Natural killer cell (primary cell): ENCODE measurements at regions not wholly inside any gene's neighbourhood (a gene's known extent, or its start where the extent isn't known, plus 50 kb on each side); places are given as distances from the start of the nearest gene placed in this dataset.

Source experiments
- ATAC-seq, 3 donors: fragments of 150-1000 bp in 2 of 3; fragments of 200-7000 bp in 1 of 3; cut with Tn5 transposase; 1 replicate in 1 of 3; 2 replicates in 2 of 3; pipeline ENCODE4 v1.10.0; 2021; ENCODE audit warnings: mild to moderate bottlenecking in 2 of 3, moderate library complexity in 2 of 3
- DNase-seq, 2 donors: peaks; one replicate each; pipeline versions ENCODE4 v3.0.0 to v3.0.0-alpha.2; 2013 to 2021; ENCODE audit warnings: mixed read lengths in 1 of 2
- H3K27ac ChIP-seq: one replicate; pipeline ENCODE4 v1.5.1; 2013; ENCODE audit warnings: mild to moderate bottlenecking, low read length
- H3K27me3 ChIP-seq: one replicate; pipeline ENCODE4 v1.6.1; 2013; ENCODE audit warnings: low read length; ENCODE audit not compliant: control insufficient read depth, insufficient read depth
- H3K36me3 ChIP-seq: one replicate; pipeline ENCODE4 v1.6.1; 2013; ENCODE audit warnings: low read length; ENCODE audit not compliant: control insufficient read depth, insufficient read depth
- H3K4me1 ChIP-seq: one replicate; pipeline ENCODE4 v1.6.1; 2013; ENCODE audit warnings: low read length; ENCODE audit not compliant: control insufficient read depth, insufficient read depth
- H3K4me3 ChIP-seq: one replicate; pipeline ENCODE4 v1.5.1; 2013; ENCODE audit warnings: low read length
- H3K9me3 ChIP-seq: one replicate; pipeline ENCODE4 v1.6.1; 2013; ENCODE audit warnings: low read length; ENCODE audit not compliant: control insufficient read depth, insufficient read depth
- H3K27ac Mint-ChIP-seq, 2 donors: one replicate each; pipeline ENCODE4 v1.8.0; 2022; ENCODE audit warnings: mild to moderate bottlenecking in 2 of 2, mixed read lengths in 2 of 2, moderate library complexity in 1 of 2
- H3K27me3 Mint-ChIP-seq, 2 donors: one replicate each; pipeline ENCODE4 v1.8.0; 2022; ENCODE audit warnings: low read depth in 2 of 2, mixed read lengths in 2 of 2
- H3K36me3 Mint-ChIP-seq: one replicate; pipeline ENCODE4 v1.8.0; 2022; ENCODE audit warnings: mixed read lengths
- H3K4me1 Mint-ChIP-seq, 2 donors: one replicate each; pipeline ENCODE4 v1.8.0; 2022; ENCODE audit warnings: mixed read lengths in 2 of 2
- H3K4me3 Mint-ChIP-seq: one replicate; pipeline ENCODE4 v1.8.0; 2022; ENCODE audit warnings: mild to moderate bottlenecking, moderate library complexity, mixed read lengths
- H3K9me3 Mint-ChIP-seq, 2 donors: one replicate each; pipeline ENCODE4 v1.8.0; 2022; ENCODE audit warnings: mixed read lengths in 2 of 2
- WGBS: methylation state at CpG from one replicate; pipeline ENCODE4 v1.1.7; 2013; ENCODE audit warnings: missing lambda C conversion rate; ENCODE audit not compliant: insufficient coverage; 5-methylcytosine and 5-hydroxymethylcytosine counted together
- intact Hi-C: fragments of 100-400 bp; cut with micrococcal nuclease; formaldehyde crosslinking; loops from one replicate; pipeline ENCODE4 v1.14.2; 2022
- TF ChIP-seq, protein P1 (sequence below): fragments of 200-600 bp; IDR thresholded peaks from one replicate; pipeline ENCODE4 v1.8.0; 2022; ENCODE audit warnings: antibody characterized with exemption

DNA sequence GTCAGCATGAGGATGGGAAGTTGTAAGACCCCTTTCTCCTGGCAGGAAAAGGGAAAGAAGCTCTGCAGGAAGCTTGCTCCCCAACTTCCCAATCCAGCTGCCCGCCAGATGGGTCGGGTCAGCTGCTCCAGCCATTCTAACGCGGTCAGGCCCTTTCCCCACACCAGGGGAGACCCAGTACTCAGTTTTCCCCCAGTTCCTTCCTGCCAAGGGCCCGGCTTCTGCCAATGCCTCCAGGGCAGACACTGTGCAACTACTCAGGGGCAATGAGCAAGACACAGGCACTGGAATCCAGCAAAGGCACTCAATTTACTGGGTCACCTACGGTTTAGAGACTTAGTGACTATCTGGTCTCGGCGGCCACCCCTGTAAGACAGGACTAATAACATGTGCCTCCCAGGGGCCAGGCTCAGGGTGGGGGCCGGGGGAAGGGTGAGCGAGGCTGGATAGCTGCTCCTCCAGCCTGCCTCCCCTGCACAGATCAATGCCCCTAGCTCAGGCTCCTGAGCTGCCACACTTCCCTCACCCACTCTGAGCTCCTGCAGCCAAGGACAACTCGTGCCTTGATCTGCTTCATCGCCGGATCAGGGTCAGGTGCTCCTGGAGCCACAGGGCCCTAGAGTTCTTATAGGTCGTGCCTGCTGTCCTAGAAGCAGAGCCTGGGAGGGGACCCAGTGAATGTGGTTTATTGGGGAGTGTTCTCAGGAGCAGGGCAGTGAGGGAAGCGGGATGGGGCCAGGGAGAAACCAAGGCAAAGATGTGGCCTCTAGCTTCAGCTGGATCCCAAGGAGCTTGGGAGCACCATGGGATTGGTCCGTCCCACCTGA, 171.1 kb downstream of the ZFP36L2 start:
- no peak overlapping the region for H3K4me3 ChIP-seq
- peaks cover 29% of the 10 kb centered on the region for H3K4me1 ChIP-seq
- no peak for DNase-seq
- ATAC-seq, result no peak
- H3K27me3 ChIP-seq, result no peaks in the 10 kb centered on the region
- TF ChIP-seq, protein P1, sequence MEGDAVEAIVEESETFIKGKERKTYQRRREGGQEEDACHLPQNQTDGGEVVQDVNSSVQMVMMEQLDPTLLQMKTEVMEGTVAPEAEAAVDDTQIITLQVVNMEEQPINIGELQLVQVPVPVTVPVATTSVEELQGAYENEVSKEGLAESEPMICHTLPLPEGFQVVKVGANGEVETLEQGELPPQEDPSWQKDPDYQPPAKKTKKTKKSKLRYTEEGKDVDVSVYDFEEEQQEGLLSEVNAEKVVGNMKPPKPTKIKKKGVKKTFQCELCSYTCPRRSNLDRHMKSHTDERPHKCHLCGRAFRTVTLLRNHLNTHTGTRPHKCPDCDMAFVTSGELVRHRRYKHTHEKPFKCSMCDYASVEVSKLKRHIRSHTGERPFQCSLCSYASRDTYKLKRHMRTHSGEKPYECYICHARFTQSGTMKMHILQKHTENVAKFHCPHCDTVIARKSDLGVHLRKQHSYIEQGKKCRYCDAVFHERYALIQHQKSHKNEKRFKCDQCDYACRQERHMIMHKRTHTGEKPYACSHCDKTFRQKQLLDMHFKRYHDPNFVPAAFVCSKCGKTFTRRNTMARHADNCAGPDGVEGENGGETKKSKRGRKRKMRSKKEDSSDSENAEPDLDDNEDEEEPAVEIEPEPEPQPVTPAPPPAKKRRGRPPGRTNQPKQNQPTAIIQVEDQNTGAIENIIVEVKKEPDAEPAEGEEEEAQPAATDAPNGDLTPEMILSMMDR, result no peak
- intact Hi-C loops, result no loop called here
- Mint-ChIP-seq H3K27ac (peak overlapping the region in 1 of 2 donors; percentile 29), H3K27me3 (no peaks in the 10 kb centered on the region), H3K36me3 (no peaks in the 10 kb centered on the region), H3K4me1 (peaks cover 22 to 34% of the 10 kb centered on the region in 2 donors), H3K9me3 (no peaks in the 10 kb centered on the region), H3K4me3 (no peak overlapping the region)
- H3K27ac ChIP-seq, result no peak overlapping the region
- H3K36me3 ChIP-seq, result no peaks in the 10 kb centered on the region
- H3K9me3 ChIP-seq, result no peaks in the 10 kb centered on the region
- WGBS, result 90% methylated on average over 16 of the region's 16 CpGs

DNA sequence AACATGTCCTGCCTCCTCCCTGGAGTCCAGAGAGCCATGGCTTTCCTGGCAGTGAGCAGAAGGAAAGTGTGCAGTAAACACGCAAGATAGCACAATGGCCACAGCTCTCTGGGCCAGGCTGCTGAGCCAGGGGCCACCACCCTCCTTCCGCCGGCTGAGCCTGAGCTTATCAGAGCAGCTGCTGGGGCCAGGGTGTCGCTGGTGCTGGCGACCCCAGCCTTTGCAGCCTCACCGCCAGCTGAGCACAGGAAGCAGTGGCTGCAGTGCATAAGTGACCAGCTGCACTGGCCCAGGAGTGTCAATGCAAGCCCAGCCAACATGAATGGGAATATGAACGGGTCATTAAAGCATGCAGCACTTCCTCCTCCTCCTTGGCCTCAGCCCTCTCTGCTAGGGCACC, 172.0 kb downstream of the ZFP36L2 start:
- intact Hi-C loops, result no loop called here
- no peak for ATAC-seq
- Mint-ChIP-seq H3K9me3 (no peaks in the 10 kb centered on the region), H3K36me3 (no peaks in the 10 kb centered on the region), H3K27me3 (no peaks in the 10 kb centered on the region), H3K27ac (no peak overlapping the region), H3K4me3 (no peak overlapping the region), H3K4me1 (peaks cover 17 to 30% of the 10 kb centered on the region in 2 donors)
- Histone ChIP-seq H3K27me3 (no peaks in the 10 kb centered on the region), H3K4me1 (peaks cover 27% of the 10 kb centered on the region), H3K36me3 (no peaks in the 10 kb centered on the region), H3K27ac (no peak overlapping the region), H3K4me3 (no peak overlapping the region), H3K9me3 (no peaks in the 10 kb centered on the region)
- TF ChIP-seq, protein P1, result no peak
- no peak for DNase-seq
- WGBS, result 64% methylated on average over 7 of the region's 7 CpGs

DNA sequence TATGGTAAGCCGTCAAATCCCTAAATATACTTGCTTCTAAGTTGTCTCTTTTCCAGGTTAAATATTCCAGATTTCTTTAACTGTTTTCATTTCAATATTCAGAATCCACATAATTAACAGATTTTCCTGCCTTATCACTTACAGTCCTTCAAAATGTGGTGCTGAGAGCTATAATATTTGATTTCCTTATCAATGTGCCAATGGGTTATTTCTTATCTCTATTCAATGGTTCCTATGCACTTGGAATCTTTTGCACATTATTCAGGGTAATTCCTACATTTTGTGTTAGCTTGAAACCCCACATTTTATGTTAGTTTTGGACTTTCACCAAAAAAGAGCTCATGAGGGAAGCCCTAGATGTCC, 173.5 kb downstream of the ZFP36L2 start:
- intact Hi-C loops, result no loop called here
- WGBS, result 100% methylated on average over 1 of the region's 1 CpG
- Histone ChIP-seq H3K4me1 (peaks cover 19% of the 10 kb centered on the region), H3K4me3 (no peak overlapping the region), H3K27ac (no peak overlapping the region), H3K27me3 (no peaks in the 10 kb centered on the region), H3K36me3 (no peaks in the 10 kb centered on the region), H3K9me3 (no peaks in the 10 kb centered on the region)
- DNase-seq (no peak), ATAC-seq (no peak)
- TF ChIP-seq, protein P1, result no peak
- H3K27ac Mint-ChIP-seq, result no peak overlapping the region
- no peak overlapping the region for H3K4me3 Mint-ChIP-seq
- peaks cover 7 to 24% of the 10 kb centered on the region in 2 donors for H3K4me1 Mint-ChIP-seq
- H3K9me3 Mint-ChIP-seq, result no peaks in the 10 kb centered on the region
- H3K27me3 Mint-ChIP-seq, result no peaks in the 10 kb centered on the region
- no peaks in the 10 kb centered on the region for H3K36me3 Mint-ChIP-seq
